ENCODE measurements at regions not wholly inside any gene's neighbourhood (a gene's known extent, or its start where the extent isn't known, plus 50 kb on each side); places are given as distances from the start of the nearest gene placed in this dataset.

DNA sequence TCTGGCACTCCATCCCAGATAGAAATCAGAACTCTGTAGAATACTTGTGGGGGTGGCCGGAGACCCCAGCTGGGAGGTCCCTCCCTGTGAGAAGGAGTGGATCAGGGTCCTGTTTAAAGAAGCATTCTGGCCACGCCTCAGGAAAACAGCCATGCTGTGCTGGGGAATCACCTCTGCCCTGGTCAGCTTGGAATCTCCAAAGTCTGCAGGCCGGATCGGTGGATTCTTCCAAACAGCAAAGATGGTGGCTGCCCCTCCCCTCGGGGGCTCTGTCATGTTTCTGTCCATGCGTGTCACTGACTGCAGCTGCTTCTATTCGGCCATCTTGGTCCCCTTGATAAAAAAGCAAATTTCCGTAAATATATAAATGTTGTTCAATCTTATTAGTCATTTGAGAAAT lies 365.9 kb downstream of the JRKL start:
- Histone ChIP-seq H3K9me3 (ENCODE audit: low read length) (no peaks in the 10 kb centered on the region), H3K4me1 (ENCODE audit: insufficient read depth, low read length, severe bottlenecking) (no peaks in the 10 kb centered on the region), H3K79me2 (ENCODE audit: insufficient read depth, low read length) (no peaks in the 10 kb centered on the region), H3K9ac (ENCODE audit: low read length) (no peak overlapping the region), H3K4me2 (ENCODE audit: low read length) (no peak overlapping the region), H3K9me2 (ENCODE audit: low read depth, low read length) (no peaks in the 10 kb centered on the region), H3K27me3 (ENCODE audit: insufficient read depth, low read length) (no peaks in the 10 kb centered on the region), H4K20me1 (ENCODE audit: insufficient read depth, low read length) (no peaks in the 10 kb centered on the region), H2AFZ (ENCODE audit: low read length) (no peak overlapping the region), H3K4me3 (ENCODE audit: low read depth, low read length, poor library complexity, severe bottlenecking) (no peak overlapping the region), H3K27ac (ENCODE audit: low read depth, low read length, poor library complexity, severe bottlenecking) (no peak overlapping the region), H3F3A (ENCODE audit: insufficient read depth, low read length) (no peaks in the 10 kb centered on the region), H3K36me3 (ENCODE audit: insufficient read depth, low read length) (no peaks in the 10 kb centered on the region)
- TF ChIP-seq, protein P1, sequence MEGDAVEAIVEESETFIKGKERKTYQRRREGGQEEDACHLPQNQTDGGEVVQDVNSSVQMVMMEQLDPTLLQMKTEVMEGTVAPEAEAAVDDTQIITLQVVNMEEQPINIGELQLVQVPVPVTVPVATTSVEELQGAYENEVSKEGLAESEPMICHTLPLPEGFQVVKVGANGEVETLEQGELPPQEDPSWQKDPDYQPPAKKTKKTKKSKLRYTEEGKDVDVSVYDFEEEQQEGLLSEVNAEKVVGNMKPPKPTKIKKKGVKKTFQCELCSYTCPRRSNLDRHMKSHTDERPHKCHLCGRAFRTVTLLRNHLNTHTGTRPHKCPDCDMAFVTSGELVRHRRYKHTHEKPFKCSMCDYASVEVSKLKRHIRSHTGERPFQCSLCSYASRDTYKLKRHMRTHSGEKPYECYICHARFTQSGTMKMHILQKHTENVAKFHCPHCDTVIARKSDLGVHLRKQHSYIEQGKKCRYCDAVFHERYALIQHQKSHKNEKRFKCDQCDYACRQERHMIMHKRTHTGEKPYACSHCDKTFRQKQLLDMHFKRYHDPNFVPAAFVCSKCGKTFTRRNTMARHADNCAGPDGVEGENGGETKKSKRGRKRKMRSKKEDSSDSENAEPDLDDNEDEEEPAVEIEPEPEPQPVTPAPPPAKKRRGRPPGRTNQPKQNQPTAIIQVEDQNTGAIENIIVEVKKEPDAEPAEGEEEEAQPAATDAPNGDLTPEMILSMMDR (IDR thresholded peaks at IDR 0.05; ENCODE audit: low read length), result no peak
- TF ChIP-seq EZH2 (IDR thresholded peaks at IDR 0.05; ENCODE audit: borderline replicate concordance, low read length), result no peak

DNA sequence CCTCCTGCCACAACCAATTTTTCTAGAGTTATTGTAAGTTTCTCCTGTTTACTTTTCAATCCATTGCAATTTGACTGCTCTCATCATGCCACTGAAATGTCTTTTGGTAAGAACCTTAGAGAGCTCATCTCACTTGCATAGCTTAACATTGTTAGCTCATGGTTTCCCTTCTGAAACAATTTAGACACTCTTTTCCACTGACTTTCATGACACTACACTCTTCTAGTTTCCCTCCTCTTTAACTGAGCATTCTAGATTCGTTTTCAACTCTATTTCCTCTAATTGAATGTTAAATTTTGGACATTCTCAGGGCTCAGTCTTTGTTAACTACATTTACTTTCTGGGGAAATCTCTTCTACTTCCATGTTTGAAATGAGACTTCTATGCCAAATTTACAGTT lies 369.1 kb downstream of the JRKL start:
- Histone ChIP-seq H3F3A (ENCODE audit: insufficient read depth, low read length) (no peaks in the 10 kb centered on the region), H3K4me1 (ENCODE audit: insufficient read depth, low read length, severe bottlenecking) (no peaks in the 10 kb centered on the region), H3K4me2 (ENCODE audit: low read length) (no peak overlapping the region), H3K9me2 (ENCODE audit: low read depth, low read length) (no peaks in the 10 kb centered on the region), H3K36me3 (ENCODE audit: insufficient read depth, low read length) (no peaks in the 10 kb centered on the region), H3K79me2 (ENCODE audit: insufficient read depth, low read length) (no peaks in the 10 kb centered on the region), H2AFZ (ENCODE audit: low read length) (no peak overlapping the region), H3K27ac (ENCODE audit: low read depth, low read length, poor library complexity, severe bottlenecking) (no peak overlapping the region), H3K9me3 (ENCODE audit: low read length) (no peaks in the 10 kb centered on the region), H4K20me1 (ENCODE audit: insufficient read depth, low read length) (no peaks in the 10 kb centered on the region), H3K4me3 (ENCODE audit: low read depth, low read length, poor library complexity, severe bottlenecking) (no peak overlapping the region), H3K27me3 (ENCODE audit: insufficient read depth, low read length) (no peaks in the 10 kb centered on the region), H3K9ac (ENCODE audit: low read length) (no peak overlapping the region)
- TF ChIP-seq EZH2 (IDR thresholded peaks at IDR 0.05; ENCODE audit: borderline replicate concordance, low read length), result no peak
- TF ChIP-seq, protein P1 (IDR thresholded peaks at IDR 0.05; ENCODE audit: low read length), result no peak

DNA sequence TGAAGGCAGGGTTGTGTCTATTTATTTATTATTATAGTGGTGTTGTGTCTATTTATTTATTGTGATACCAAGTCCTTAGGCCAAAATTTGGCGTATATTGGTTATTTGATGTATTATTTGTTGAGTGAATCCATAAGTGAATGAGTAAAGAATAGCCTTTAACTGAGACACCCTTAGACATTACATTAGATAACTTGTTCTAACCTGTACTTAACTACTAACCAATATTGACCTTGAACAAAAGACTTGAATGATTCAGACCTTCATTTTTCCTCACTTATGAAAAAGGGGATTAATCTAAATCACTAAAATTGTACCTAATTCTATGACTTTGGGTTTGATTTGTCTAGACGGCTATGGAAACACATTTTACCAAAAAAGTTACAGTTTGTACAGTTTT lies 370.5 kb downstream of the JRKL start:
- no peaks in the 10 kb centered on the region for H3K79me2 ChIP-seq (ENCODE audit: insufficient read depth, low read length)
- no peaks in the 10 kb centered on the region for H3K36me3 ChIP-seq (ENCODE audit: insufficient read depth, low read length)
- H3K4me1 ChIP-seq (ENCODE audit: insufficient read depth, low read length, severe bottlenecking), result no peaks in the 10 kb centered on the region
- no peaks in the 10 kb centered on the region for H3F3A ChIP-seq (ENCODE audit: insufficient read depth, low read length)
- no peak overlapping the region for H3K9ac ChIP-seq (ENCODE audit: low read length)
- H2AFZ ChIP-seq (ENCODE audit: low read length), result no peak overlapping the region
- TF ChIP-seq, protein P1 (IDR thresholded peaks at IDR 0.05; ENCODE audit: low read length), result no peak
- TF ChIP-seq EZH2 (IDR thresholded peaks at IDR 0.05; ENCODE audit: borderline replicate concordance, low read length), result no peak
- H3K27ac ChIP-seq (ENCODE audit: low read depth, low read length, poor library complexity, severe bottlenecking), result no peak overlapping the region
- H3K9me2 ChIP-seq (ENCODE audit: low read depth, low read length), result no peaks in the 10 kb centered on the region
- H3K4me3 ChIP-seq (ENCODE audit: low read depth, low read length, poor library complexity, severe bottlenecking), result no peak overlapping the region
- H3K9me3 ChIP-seq (ENCODE audit: low read length), result no peaks in the 10 kb centered on the region
- no peak overlapping the region for H3K4me2 ChIP-seq (ENCODE audit: low read length)
- no peaks in the 10 kb centered on the region for H4K20me1 ChIP-seq (ENCODE audit: insufficient read depth, low read length)
- H3K27me3 ChIP-seq (ENCODE audit: insufficient read depth, low read length), result no peaks in the 10 kb centered on the region
